NCI-H187 treated with DMSO at 0.1 percent for 48 hours (cell line): ENCODE measurements at regions not wholly inside any gene's neighbourhood (a gene's known extent, or its start where the extent isn't known, plus 50 kb on each side); places are given as distances from the start of the nearest gene placed in this dataset.
"Not testable (repeated sequence)": the region's sequence is repeated elsewhere in the genome, so short reads cannot be mapped to it uniquely, and the experiment has no call there.

Source experiments
- DNase-seq: peaks from one replicate; lab custom pipeline; 2025; lab: John Stamatoyannopoulos, UW

GRCh38 chr5:18240971-18241370 is 606.7 kb downstream of the TAF11L14 start:
- DNase-seq: no peak

GRCh38 chr5:18243846-18244245 is 609.6 kb downstream of the TAF11L14 start:
- no peak for DNase-seq

- no peak for DNase-seq
Observed at GRCh38 chr5:18244309-18244708, 610.0 kb downstream of the TAF11L14 start.

- no peak for DNase-seq
Observed at GRCh38 chr5:18252559-18252958, 618.3 kb downstream of the TAF11L14 start.

GRCh38 chr5:18264126-18264882 is 630.0 kb downstream of the TAF11L14 start:
- no peak for DNase-seq

GRCh38 chr5:18270635-18271338 is 636.5 kb downstream of the TAF11L14 start:
- DNase-seq: no peak

- DNase-seq: no peak
Observed at GRCh38 chr5:18276939-18277338, 642.7 kb downstream of the TAF11L14 start.

- DNase-seq: no peak
Observed at GRCh38 chr5:18281947-18282581, 647.8 kb downstream of the TAF11L14 start.

- DNase-seq: no peak
Observed at GRCh38 chr5:18285257-18285656, 651.0 kb downstream of the TAF11L14 start.

GRCh38 chr5:18292146-18292545 is 657.9 kb downstream of the TAF11L14 start:
- DNase-seq: no peak

- DNase-seq: not testable (repeated sequence)
Observed at GRCh38 chr5:18295696-18296095, 661.4 kb downstream of the TAF11L14 start.

GRCh38 chr5:18299166-18299565 is 664.9 kb downstream of the TAF11L14 start:
- no peak for DNase-seq

- no peak for DNase-seq
Observed at GRCh38 chr5:18305288-18305924, 671.1 kb downstream of the TAF11L14 start.

GRCh38 chr5:18311266-18311665 is 677.0 kb downstream of the TAF11L14 start:
- DNase-seq: no peak

- no peak for DNase-seq
Observed at GRCh38 chr5:18312016-18312415, 677.8 kb downstream of the TAF11L14 start.

GRCh38 chr5:18314192-18314778 is 680.0 kb downstream of the TAF11L14 start:
- no peak for DNase-seq

- no peak for DNase-seq
Observed at GRCh38 chr5:18321262-18321942, 687.1 kb downstream of the TAF11L14 start.

- DNase-seq: no peak
Observed at GRCh38 chr5:18323891-18324290, 689.6 kb downstream of the TAF11L14 start.

GRCh38 chr5:18325431-18325830 is 691.2 kb downstream of the TAF11L14 start:
- no peak for DNase-seq

GRCh38 chr5:18329328-18329727 is 695.1 kb downstream of the TAF11L14 start:
- no peak for DNase-seq

GRCh38 chr5:18333841-18334240 is 699.6 kb downstream of the TAF11L14 start:
- no peak for DNase-seq

GRCh38 chr5:18334949-18335348 is 700.7 kb downstream of the TAF11L14 start:
- no peak for DNase-seq
